Muscle layer of duodenum (tissue), 2 donors: ENCODE measurements at regions not wholly inside any gene's neighbourhood (a gene's known extent, or its start where the extent isn't known, plus 50 kb on each side); places are given as distances from the start of the nearest gene placed in this dataset.

Source experiments
- H3K27ac ChIP-seq: one replicate; pipeline ENCODE4 v1.7.0; 2013; ENCODE audit warnings: mild to moderate bottlenecking, low read length
- H3K27me3 ChIP-seq: one replicate; pipeline ENCODE4 v1.7.0; 2013; ENCODE audit warnings: low read depth, mild to moderate bottlenecking, control low read depth, low read length
- H3K36me3 ChIP-seq, 2 donors: one replicate each; pipeline ENCODE4 v1.7.0; 2013; ENCODE audit warnings: low read length in 2 of 2, control low read depth in 1 of 2, mild to moderate bottlenecking in 1 of 2; ENCODE audit not compliant: insufficient read depth in 2 of 2, control insufficient read depth in 1 of 2
- H3K4me1 ChIP-seq, 2 donors: one replicate each; pipeline ENCODE4 v1.7.0; 2013; ENCODE audit warnings: low read length in 2 of 2, mild to moderate bottlenecking in 2 of 2, control low read depth in 1 of 2, moderate library complexity in 1 of 2; ENCODE audit not compliant: insufficient read depth in 2 of 2, control insufficient read depth in 1 of 2
- H3K4me3 ChIP-seq, 2 donors: one replicate each; pipeline ENCODE4 v1.7.0; 2013; ENCODE audit warnings: low read length in 2 of 2, low read depth in 1 of 2, mild to moderate bottlenecking in 1 of 2
- H3K9me3 ChIP-seq, 2 donors: one replicate each; pipeline ENCODE4 v1.7.0; 2013; ENCODE audit warnings: low read length in 2 of 2, control low read depth in 1 of 2, mild to moderate bottlenecking in 1 of 2; ENCODE audit not compliant: control insufficient read depth in 1 of 2
- donor health status: healthy.

- H3K9me3 ChIP-seq, result no peaks in the 10 kb centered on the region
- H3K36me3 ChIP-seq, result no peaks in the 10 kb centered on the region
- H3K4me3 ChIP-seq, result no peak overlapping the region
- H3K27ac ChIP-seq, result no peak overlapping the region
- H3K4me1 ChIP-seq, result peaks cover 4 to 16% of the 10 kb centered on the region in 2 donors
- no peaks in the 10 kb centered on the region for H3K27me3 ChIP-seq
Observed at GRCh38 chr3:124161448-124161847, 169.5 kb upstream of the ROPN1 start.

- H3K36me3 ChIP-seq, result no peaks in the 10 kb centered on the region
- H3K27me3 ChIP-seq, result no peaks in the 10 kb centered on the region
- H3K27ac ChIP-seq, result no peak overlapping the region
- H3K9me3 ChIP-seq, result no peaks in the 10 kb centered on the region
- no peak overlapping the region for H3K4me3 ChIP-seq
- H3K4me1 ChIP-seq, result peaks cover 0 to 1% of the 10 kb centered on the region in 2 donors
Observed at GRCh38 chr3:124163689-124164088, 171.8 kb upstream of the ROPN1 start.

GRCh38 chr3:124168271-124168670, 176.3 kb upstream of the ROPN1 start:
- no peaks in the 10 kb centered on the region for H3K4me1 ChIP-seq
- H3K9me3 ChIP-seq, result no peaks in the 10 kb centered on the region
- H3K4me3 ChIP-seq, result no peak overlapping the region
- H3K27me3 ChIP-seq, result no peaks in the 10 kb centered on the region
- H3K27ac ChIP-seq, result no peak overlapping the region
- no peaks in the 10 kb centered on the region for H3K36me3 ChIP-seq

- Histone ChIP-seq H3K9me3 (no peaks in the 10 kb centered on the region), H3K36me3 (no peaks in the 10 kb centered on the region), H3K27ac (no peak overlapping the region), H3K4me1 (peaks cover 0 to 10% of the 10 kb centered on the region in 2 donors), H3K27me3 (no peaks in the 10 kb centered on the region), H3K4me3 (no peak overlapping the region)
Observed at GRCh38 chr3:124172283-124172682, 180.4 kb upstream of the ROPN1 start.

- H3K4me3 ChIP-seq, result no peak overlapping the region
- H3K36me3 ChIP-seq, result no peaks in the 10 kb centered on the region
- H3K27ac ChIP-seq, result no peak overlapping the region
- H3K9me3 ChIP-seq, result no peaks in the 10 kb centered on the region
- H3K27me3 ChIP-seq, result no peaks in the 10 kb centered on the region
- peaks cover 0 to 10% of the 10 kb centered on the region in 2 donors for H3K4me1 ChIP-seq
Observed at GRCh38 chr3:124172816-124173215, 180.9 kb upstream of the ROPN1 start.

GRCh38 chr3:124174476-124174875, 182.6 kb upstream of the ROPN1 start:
- H3K27me3 ChIP-seq, result no peaks in the 10 kb centered on the region
- no peaks in the 10 kb centered on the region for H3K36me3 ChIP-seq
- H3K27ac ChIP-seq, result no peak overlapping the region
- peaks cover 0 to 10% of the 10 kb centered on the region in 2 donors for H3K4me1 ChIP-seq
- no peak overlapping the region for H3K4me3 ChIP-seq
- H3K9me3 ChIP-seq, result no peaks in the 10 kb centered on the region

GRCh38 chr3:124174910-124175874, 183.3 kb upstream of the ROPN1 start:
- Histone ChIP-seq H3K4me3 (no peak overlapping the region), H3K27me3 (no peaks in the 10 kb centered on the region), H3K27ac (no peak overlapping the region)

GRCh38 chr3:124177071-124177470, 185.1 kb upstream of the ROPN1 start:
- Histone ChIP-seq H3K4me3 (no peak overlapping the region), H3K27ac (no peak overlapping the region)

More at GRCh38 chr3:124174910-124175874, 183.3 kb upstream of the ROPN1 start:
- Histone ChIP-seq H3K36me3 (no peaks in the 10 kb centered on the region), H3K9me3 (no peaks in the 10 kb centered on the region), H3K4me1 (peaks cover 0 to 10% of the 10 kb centered on the region in 2 donors)

GRCh38 chr3:124178531-124178930, 186.6 kb upstream of the ROPN1 start:
- no peaks in the 10 kb centered on the region for H3K9me3 ChIP-seq
- no peaks in the 10 kb centered on the region for H3K27me3 ChIP-seq
- H3K27ac ChIP-seq, result no peak overlapping the region
- no peaks in the 10 kb centered on the region for H3K36me3 ChIP-seq
- peaks cover 0 to 10% of the 10 kb centered on the region in 2 donors for H3K4me1 ChIP-seq
- no peak overlapping the region for H3K4me3 ChIP-seq

More at GRCh38 chr3:124177071-124177470, 185.1 kb upstream of the ROPN1 start:
- no peaks in the 10 kb centered on the region for H3K36me3 ChIP-seq
- no peaks in the 10 kb centered on the region for H3K9me3 ChIP-seq
- no peaks in the 10 kb centered on the region for H3K27me3 ChIP-seq
- H3K4me1 ChIP-seq, result peaks cover 0 to 10% of the 10 kb centered on the region in 2 donors

- Histone ChIP-seq H3K4me3 (no peak overlapping the region), H3K27ac (no peak overlapping the region), H3K27me3 (no peaks in the 10 kb centered on the region), H3K4me1 (peaks cover 0 to 11% of the 10 kb centered on the region in 2 donors), H3K9me3 (no peaks in the 10 kb centered on the region), H3K36me3 (no peaks in the 10 kb centered on the region)
Observed at GRCh38 chr3:124200407-124200806, 208.5 kb upstream of the ROPN1 start.

GRCh38 chr3:124201226-124201625, 209.3 kb upstream of the ROPN1 start:
- no peaks in the 10 kb centered on the region for H3K27me3 ChIP-seq
- no peak overlapping the region for H3K27ac ChIP-seq
- no peaks in the 10 kb centered on the region for H3K9me3 ChIP-seq
- peaks cover 0 to 11% of the 10 kb centered on the region in 2 donors for H3K4me1 ChIP-seq
- H3K4me3 ChIP-seq, result no peak overlapping the region
- no peaks in the 10 kb centered on the region for H3K36me3 ChIP-seq
